ENCODE measurements at regions not wholly inside any gene's neighbourhood (a gene's known extent, or its start where the extent isn't known, plus 50 kb on each side); places are given as distances from the start of the nearest gene placed in this dataset.

- WGBS, 2 donors, result 55 to 58% methylated on average over 2 of the region's 2 CpGs
- TF ChIP-seq POLR2A (IDR thresholded peaks at IDR 0.05), result no peak
- TF ChIP-seq EP300 (IDR thresholded peaks at IDR 0.05), result no peak
- no peak for TF ChIP-seq CTCF (IDR thresholded peaks at IDR 0.05)
- DNase-seq (ENCODE audit: low spot score in 2 of 2), result no peak
These were observed 96.1 kb upstream of the PIK3C3 start for GRCh38 chr18:41858761-41859555.

GRCh38 chr18:41853280-41853679, 101.8 kb upstream of the PIK3C3 start:
- Histone ChIP-seq H3K9me3 (no peaks in the 10 kb centered on the region), H3K27ac (no peak overlapping the region), H3K36me3 (no peaks in the 10 kb centered on the region), H3K27me3 (no peaks in the 10 kb centered on the region), H3K4me1 (no peaks in the 10 kb centered on the region), H3K4me3 (no peak overlapping the region)
- no peak for TF ChIP-seq CTCF (IDR thresholded peaks at IDR 0.05)
- TF ChIP-seq POLR2A (IDR thresholded peaks at IDR 0.05), result no peak
- TF ChIP-seq EP300 (IDR thresholded peaks at IDR 0.05), result no peak
- 30 to 31% methylated on average over 1 of the region's 1 CpG for WGBS, 2 donors
- no peak for DNase-seq (ENCODE audit: low spot score in 2 of 2)

More at GRCh38 chr18:41858761-41859555, 96.1 kb upstream of the PIK3C3 start:
- Histone ChIP-seq H3K4me1 (no peaks in the 10 kb centered on the region), H3K27ac (no peak overlapping the region), H3K9me3 (no peaks in the 10 kb centered on the region), H3K4me3 (no peak overlapping the region), H3K36me3 (no peaks in the 10 kb centered on the region), H3K27me3 (no peaks in the 10 kb centered on the region)

- Histone ChIP-seq H3K27ac (no peak overlapping the region), H3K9me3 (no peaks in the 10 kb centered on the region), H3K27me3 (no peaks in the 10 kb centered on the region), H3K4me3 (no peak overlapping the region), H3K4me1 (no peaks in the 10 kb centered on the region), H3K36me3 (no peaks in the 10 kb centered on the region)
- TF ChIP-seq CTCF (IDR thresholded peaks at IDR 0.05) (no peak), POLR2A (IDR thresholded peaks at IDR 0.05) (no peak), EP300 (IDR thresholded peaks at IDR 0.05) (no peak)
- DNase-seq (ENCODE audit: low spot score in 2 of 2), result no peak
- WGBS, 2 donors, result 32 to 48% methylated on average over 2 of the region's 2 CpGs
These were observed 104.3 kb upstream of the PIK3C3 start for GRCh38 chr18:41850781-41851180.

GRCh38 chr18:41849632-41850031, 105.4 kb upstream of the PIK3C3 start:
- no peak for DNase-seq (ENCODE audit: low spot score in 2 of 2)
- Histone ChIP-seq H3K4me3 (no peak overlapping the region), H3K36me3 (no peaks in the 10 kb centered on the region), H3K27ac (no peak overlapping the region), H3K4me1 (no peaks in the 10 kb centered on the region), H3K27me3 (no peaks in the 10 kb centered on the region), H3K9me3 (no peaks in the 10 kb centered on the region)
- TF ChIP-seq POLR2A (IDR thresholded peaks at IDR 0.05) (no peak), EP300 (IDR thresholded peaks at IDR 0.05) (no peak), CTCF (IDR thresholded peaks at IDR 0.05) (no peak)
- WGBS, 2 donors, result 79 to 84% methylated on average over 3 of the region's 3 CpGs

GRCh38 chr18:41845563-41845962, 109.5 kb upstream of the PIK3C3 start:
- Histone ChIP-seq H3K9me3 (no peaks in the 10 kb centered on the region), H3K27me3 (no peaks in the 10 kb centered on the region)
- 81 to 89% methylated on average over 4 of the region's 4 CpGs for WGBS, 2 donors

More at GRCh38 chr18:41845563-41845962, 109.5 kb upstream of the PIK3C3 start:
- Histone ChIP-seq H3K4me3 (no peak overlapping the region), H3K36me3 (no peaks in the 10 kb centered on the region), H3K4me1 (no peaks in the 10 kb centered on the region), H3K27ac (no peak overlapping the region)
- no peak for DNase-seq (ENCODE audit: low spot score in 2 of 2)
- TF ChIP-seq CTCF (IDR thresholded peaks at IDR 0.05), result no peak
- no peak for TF ChIP-seq EP300 (IDR thresholded peaks at IDR 0.05)
- TF ChIP-seq POLR2A (IDR thresholded peaks at IDR 0.05), result no peak
